Astrocyte (in vitro differentiated cells and primary cell): ENCODE measurements at regions not wholly inside any gene's neighbourhood (a gene's known extent, or its start where the extent isn't known, plus 50 kb on each side); places are given as distances from the start of the nearest gene placed in this dataset.

Source experiments
- DNase-seq: peaks from one replicate; pipeline ENCODE4 v3.0.0-alpha.2; 2010; ENCODE audit warnings: low read depth
- FAIRE-seq: peaks from 2 replicates; lab custom pipeline; 2011; peaks lifted over from hg19 to GRCh38; lab: Jason Lieb, UNC
- H2AFZ ChIP-seq: 2 replicates; pipeline ENCODE4 v1.6.0; 2012; ENCODE audit warnings: low read depth, low read length, inconsistent platforms
- H3K27ac ChIP-seq: 2 replicates; pipeline ENCODE4 v1.5.1; 2011; ENCODE audit warnings: low read depth, low read length, inconsistent platforms
- H3K27me3 ChIP-seq: 2 replicates; pipeline ENCODE4 v1.6.0; 2011; ENCODE audit warnings: low read length, inconsistent platforms; ENCODE audit not compliant: insufficient read depth
- H3K36me3 ChIP-seq: 2 replicates; pipeline ENCODE4 v1.5.1; 2011; ENCODE audit warnings: low read length, inconsistent platforms; ENCODE audit not compliant: insufficient read depth
- H3K4me1 ChIP-seq: 2 replicates; pipeline ENCODE4 v1.5.1; 2011; ENCODE audit warnings: low read length, inconsistent platforms; ENCODE audit not compliant: insufficient read depth
- H3K4me2 ChIP-seq: 2 replicates; pipeline ENCODE4 v1.6.0; 2012; ENCODE audit warnings: low read length, inconsistent platforms
- H3K4me3 ChIP-seq: 2 replicates; pipeline ENCODE4 v1.5.1; 2011; ENCODE audit warnings: low read depth, mild to moderate bottlenecking, low read length, inconsistent platforms; ENCODE audit not compliant: insufficient read depth
- H3K79me2 ChIP-seq: 2 replicates; pipeline ENCODE4 v1.6.0; 2012; ENCODE audit warnings: mild to moderate bottlenecking, low read length, inconsistent platforms; ENCODE audit not compliant: insufficient read depth
- H3K9ac ChIP-seq: 2 replicates; pipeline ENCODE4 v1.6.0; 2012; ENCODE audit warnings: mild to moderate bottlenecking, low read length, inconsistent platforms
- H3K9me3 ChIP-seq: 2 replicates; pipeline ENCODE4 v1.5.1; 2012; ENCODE audit warnings: low read depth, mild to moderate bottlenecking, low read length, inconsistent platforms; ENCODE audit not compliant: insufficient read depth
- H4K20me1 ChIP-seq: 2 replicates; pipeline ENCODE4 v1.6.0; 2012; ENCODE audit warnings: low read length, inconsistent platforms; ENCODE audit not compliant: insufficient read depth
- H3K27ac Mint-ChIP-seq: one replicate; pipeline ENCODE4 v1.8.0; 2021; ENCODE audit warnings: mild to moderate bottlenecking, mixed read lengths; ENCODE audit not compliant: unreplicated experiment
- H3K27me3 Mint-ChIP-seq: one replicate; pipeline ENCODE4 v1.8.0; 2021; ENCODE audit warnings: low read depth, mixed read lengths; ENCODE audit not compliant: unreplicated experiment
- H3K36me3 Mint-ChIP-seq: one replicate; pipeline ENCODE4 v1.8.0; 2021; ENCODE audit warnings: low read depth, mixed read lengths; ENCODE audit not compliant: unreplicated experiment
- H3K4me1 Mint-ChIP-seq: one replicate; pipeline ENCODE4 v1.8.0; 2021; ENCODE audit warnings: low read depth, mixed read lengths; ENCODE audit not compliant: unreplicated experiment
- H3K4me3 Mint-ChIP-seq: one replicate; pipeline ENCODE4 v1.8.0; 2021; ENCODE audit warnings: mild to moderate bottlenecking, moderate library complexity, mixed read lengths; ENCODE audit not compliant: unreplicated experiment
- H3K9me3 Mint-ChIP-seq: one replicate; pipeline ENCODE4 v1.8.0; 2021; ENCODE audit warnings: mild to moderate bottlenecking, mixed read lengths; ENCODE audit not compliant: unreplicated experiment
- CTCF ChIP-seq: IDR thresholded peaks from 2 replicates; pipeline ENCODE4 v1.5.1; 2011; ENCODE audit warnings: low read depth, mild to moderate bottlenecking, inconsistent platforms, low read length, moderate library complexity; ENCODE audit not compliant: insufficient read depth
- EZH2 ChIP-seq: IDR thresholded peaks from 2 replicates; pipeline ENCODE4 v1.6.1; 2012; ENCODE audit warnings: mild to moderate bottlenecking, low read length, inconsistent platforms; ENCODE audit not compliant: insufficient read depth

- no peak overlapping the region for H3K4me3 ChIP-seq
- FAIRE-seq (no peak), DNase-seq (no peak)
- peaks cover 49% of the 10 kb centered on the region for H3K27me3 Mint-ChIP-seq
- H3K4me1 Mint-ChIP-seq: no peaks in the 10 kb centered on the region
- no peaks in the 10 kb centered on the region for H3K36me3 Mint-ChIP-seq
- H3K4me1 ChIP-seq: no peaks in the 10 kb centered on the region
- no peak overlapping the region for H3K4me2 ChIP-seq
- no peak overlapping the region for H3K4me3 Mint-ChIP-seq
- no peaks in the 10 kb centered on the region for H3K36me3 ChIP-seq
- no peaks in the 10 kb centered on the region for H3K79me2 ChIP-seq
- H2AFZ ChIP-seq: no peak overlapping the region
- no peak overlapping the region for H3K27ac ChIP-seq
- TF ChIP-seq EZH2 (no peak), CTCF (no peak)
- peaks cover 2% of the 10 kb centered on the region for H3K9me3 Mint-ChIP-seq
- H3K9ac ChIP-seq: no peak overlapping the region
- no peaks in the 10 kb centered on the region for H4K20me1 ChIP-seq
- no peaks in the 10 kb centered on the region for H3K9me3 ChIP-seq
- H3K27me3 ChIP-seq: peaks cover 2% of the 10 kb centered on the region
- H3K27ac Mint-ChIP-seq: no peak overlapping the region
These were observed 276.4 kb downstream of the FAM43A start for GRCh38 chr3:194962056-194962455.

- TF ChIP-seq EZH2 (no peak), CTCF (no peak)
- Histone ChIP-seq H3K79me2 (no peaks in the 10 kb centered on the region), H3K9ac (no peak overlapping the region), H2AFZ (no peak overlapping the region), H3K27me3 (peaks cover 9% of the 10 kb centered on the region), H3K4me2 (no peak overlapping the region), H3K4me3 (no peak overlapping the region), H3K27ac (no peak overlapping the region), H3K4me1 (no peaks in the 10 kb centered on the region), H4K20me1 (no peaks in the 10 kb centered on the region), H3K9me3 (no peaks in the 10 kb centered on the region), H3K36me3 (no peaks in the 10 kb centered on the region)
- no peaks in the 10 kb centered on the region for H3K36me3 Mint-ChIP-seq
- H3K4me1 Mint-ChIP-seq: no peaks in the 10 kb centered on the region
- no peak for FAIRE-seq
- no peak for DNase-seq
- no peak overlapping the region for H3K4me3 Mint-ChIP-seq
- peaks cover 52% of the 10 kb centered on the region for H3K27me3 Mint-ChIP-seq
- peaks cover 1% of the 10 kb centered on the region for H3K9me3 Mint-ChIP-seq
- no peak overlapping the region for H3K27ac Mint-ChIP-seq
These were observed 279.1 kb downstream of the FAM43A start for GRCh38 chr3:194964809-194965208.

GRCh38 chr3:194967151-194968117 lies 281.8 kb downstream of the FAM43A start:
- H3K9ac ChIP-seq: no peak overlapping the region
- no peaks in the 10 kb centered on the region for H3K4me1 Mint-ChIP-seq

More at GRCh38 chr3:194967151-194968117, 281.8 kb downstream of the FAM43A start:
- no peak overlapping the region for H3K27ac Mint-ChIP-seq
- H3K27me3 Mint-ChIP-seq: peaks cover 43% of the 10 kb centered on the region
- TF ChIP-seq EZH2 (no peak), CTCF (no peak)
- Histone ChIP-seq H3K4me2 (no peak overlapping the region), H3K27me3 (peaks cover 24% of the 10 kb centered on the region), H4K20me1 (no peaks in the 10 kb centered on the region), H3K27ac (no peak overlapping the region), H3K4me1 (no peaks in the 10 kb centered on the region), H3K36me3 (no peaks in the 10 kb centered on the region), H3K79me2 (no peaks in the 10 kb centered on the region), H2AFZ (no peak overlapping the region), H3K9me3 (no peaks in the 10 kb centered on the region), H3K4me3 (no peak overlapping the region)
- no peak overlapping the region for H3K4me3 Mint-ChIP-seq
- DNase-seq: no peak
- no peak for FAIRE-seq
- H3K9me3 Mint-ChIP-seq: peaks cover 5% of the 10 kb centered on the region
- no peaks in the 10 kb centered on the region for H3K36me3 Mint-ChIP-seq
